ENCODE measurements at regions not wholly inside any gene's neighbourhood (a gene's known extent, or its start where the extent isn't known, plus 50 kb on each side); places are given as distances from the start of the nearest gene placed in this dataset.
"Not testable (repeated sequence)": the region's sequence is repeated elsewhere in the genome, so short reads cannot be mapped to it uniquely, and the experiment has no call there.

GRCh38 chr2:89293399-89293798, 601.9 kb downstream of the RPIA start:
- not testable (repeated sequence) for TF ChIP-seq PPARA (CRISPR knock-in tag; IDR thresholded peaks at IDR 0.05; ENCODE audit: borderline replicate concordance); RARB (CRISPR knock-in tag; IDR thresholded peaks at IDR 0.05); SNAI2 (CRISPR knock-in tag; IDR thresholded peaks at IDR 0.05); ARNTL (CRISPR knock-in tag; IDR thresholded peaks at IDR 0.05; ENCODE audit: borderline replicate concordance, low read depth); OSR1 (CRISPR knock-in tag; IDR thresholded peaks at IDR 0.05); ZNF565 (CRISPR knock-in tag; conservative IDR thresholded peaks at IDR 0.05; ENCODE audit: low read depth); BACH2 (CRISPR knock-in tag; IDR thresholded peaks at IDR 0.05; ENCODE audit: borderline replicate concordance); ZFP30 (CRISPR knock-in tag; IDR thresholded peaks at IDR 0.05)
